PC-3 (cell line): ENCODE measurements at regions not wholly inside any gene's neighbourhood (a gene's known extent, or its start where the extent isn't known, plus 50 kb on each side); places are given as distances from the start of the nearest gene placed in this dataset.

Source experiments
- EZH2 ChIP-seq: fragments of 300-600 bp; sonication (generic); IDR thresholded peaks from one replicate; pipeline ENCODE4 v1.6.1; 2017; ENCODE audit warnings: antibody characterized with exemption, mild to moderate bottlenecking, low read length; ENCODE audit not compliant: unreplicated experiment
- EZH2phosphoT487 ChIP-seq: fragments of 300-600 bp; sonication (generic); IDR thresholded peaks from 2 replicates; pipeline ENCODE4 v1.6.1; 2018; ENCODE audit warnings: mild to moderate bottlenecking, antibody characterized with exemption, low read length, borderline replicate concordance
- TF ChIP-seq, protein P1 (sequence below): fragments of 300-600 bp; sonication (generic); conservative IDR thresholded peaks from 2 replicates; pipeline ENCODE4 v1.5.1; 2017; ENCODE audit warnings: antibody characterized with exemption, low read depth, mild to moderate bottlenecking, low read length

- TF ChIP-seq, protein P1, sequence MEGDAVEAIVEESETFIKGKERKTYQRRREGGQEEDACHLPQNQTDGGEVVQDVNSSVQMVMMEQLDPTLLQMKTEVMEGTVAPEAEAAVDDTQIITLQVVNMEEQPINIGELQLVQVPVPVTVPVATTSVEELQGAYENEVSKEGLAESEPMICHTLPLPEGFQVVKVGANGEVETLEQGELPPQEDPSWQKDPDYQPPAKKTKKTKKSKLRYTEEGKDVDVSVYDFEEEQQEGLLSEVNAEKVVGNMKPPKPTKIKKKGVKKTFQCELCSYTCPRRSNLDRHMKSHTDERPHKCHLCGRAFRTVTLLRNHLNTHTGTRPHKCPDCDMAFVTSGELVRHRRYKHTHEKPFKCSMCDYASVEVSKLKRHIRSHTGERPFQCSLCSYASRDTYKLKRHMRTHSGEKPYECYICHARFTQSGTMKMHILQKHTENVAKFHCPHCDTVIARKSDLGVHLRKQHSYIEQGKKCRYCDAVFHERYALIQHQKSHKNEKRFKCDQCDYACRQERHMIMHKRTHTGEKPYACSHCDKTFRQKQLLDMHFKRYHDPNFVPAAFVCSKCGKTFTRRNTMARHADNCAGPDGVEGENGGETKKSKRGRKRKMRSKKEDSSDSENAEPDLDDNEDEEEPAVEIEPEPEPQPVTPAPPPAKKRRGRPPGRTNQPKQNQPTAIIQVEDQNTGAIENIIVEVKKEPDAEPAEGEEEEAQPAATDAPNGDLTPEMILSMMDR = no peak
- TF ChIP-seq EZH2phosphoT487 = no peak
- TF ChIP-seq EZH2 = no peak
These were observed 198.4 kb downstream of the GALR1 start for GRCh38 chr18:77448046-77448445.
